ENCODE measurements at regions not wholly inside any gene's neighbourhood (a gene's known extent, or its start where the extent isn't known, plus 50 kb on each side); places are given as distances from the start of the nearest gene placed in this dataset.

DNA sequence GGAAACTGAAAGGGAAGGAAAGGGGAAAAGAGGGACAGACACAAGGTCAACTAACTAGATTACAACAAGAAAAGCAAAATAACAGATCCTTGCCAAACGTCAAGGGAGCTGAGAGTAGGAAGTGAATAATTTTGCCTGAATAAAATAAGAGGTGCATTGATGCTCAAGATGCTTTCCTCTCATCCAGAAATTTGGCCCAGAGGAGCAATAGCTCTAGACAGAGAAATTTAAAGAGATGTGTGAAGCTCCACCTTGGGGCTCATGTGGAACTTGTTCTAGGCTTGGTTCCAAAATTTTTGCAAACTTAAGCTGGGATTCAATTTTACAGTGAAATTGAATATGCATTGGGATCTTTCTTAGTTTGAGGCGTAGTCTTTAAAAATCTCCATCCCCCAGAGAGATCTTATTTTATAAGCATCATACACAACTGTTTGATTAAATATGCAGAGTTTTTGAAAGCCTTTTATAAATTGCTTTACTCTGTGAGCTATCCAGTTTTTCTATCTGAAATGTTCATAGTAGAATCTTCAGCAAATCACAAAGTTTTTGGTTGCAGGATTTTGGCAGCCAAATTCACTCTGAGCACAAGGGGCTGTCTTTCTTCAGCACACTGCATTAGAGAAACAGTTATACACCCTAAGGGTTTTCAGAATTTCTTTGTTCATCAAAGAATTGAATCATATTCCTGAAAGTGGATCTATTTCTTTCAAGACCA, 1159.5 kb downstream of the ADGRL3 start:
- no peaks in the 10 kb centered on the region for H3K36me3 Mint-ChIP-seq (ENCODE audit: insufficient read depth, unreplicated experiment)
- TF ChIP-seq, protein P1, sequence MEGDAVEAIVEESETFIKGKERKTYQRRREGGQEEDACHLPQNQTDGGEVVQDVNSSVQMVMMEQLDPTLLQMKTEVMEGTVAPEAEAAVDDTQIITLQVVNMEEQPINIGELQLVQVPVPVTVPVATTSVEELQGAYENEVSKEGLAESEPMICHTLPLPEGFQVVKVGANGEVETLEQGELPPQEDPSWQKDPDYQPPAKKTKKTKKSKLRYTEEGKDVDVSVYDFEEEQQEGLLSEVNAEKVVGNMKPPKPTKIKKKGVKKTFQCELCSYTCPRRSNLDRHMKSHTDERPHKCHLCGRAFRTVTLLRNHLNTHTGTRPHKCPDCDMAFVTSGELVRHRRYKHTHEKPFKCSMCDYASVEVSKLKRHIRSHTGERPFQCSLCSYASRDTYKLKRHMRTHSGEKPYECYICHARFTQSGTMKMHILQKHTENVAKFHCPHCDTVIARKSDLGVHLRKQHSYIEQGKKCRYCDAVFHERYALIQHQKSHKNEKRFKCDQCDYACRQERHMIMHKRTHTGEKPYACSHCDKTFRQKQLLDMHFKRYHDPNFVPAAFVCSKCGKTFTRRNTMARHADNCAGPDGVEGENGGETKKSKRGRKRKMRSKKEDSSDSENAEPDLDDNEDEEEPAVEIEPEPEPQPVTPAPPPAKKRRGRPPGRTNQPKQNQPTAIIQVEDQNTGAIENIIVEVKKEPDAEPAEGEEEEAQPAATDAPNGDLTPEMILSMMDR (IDR thresholded peaks at IDR 0.05; ENCODE audit: unreplicated experiment): no peak

DNA sequence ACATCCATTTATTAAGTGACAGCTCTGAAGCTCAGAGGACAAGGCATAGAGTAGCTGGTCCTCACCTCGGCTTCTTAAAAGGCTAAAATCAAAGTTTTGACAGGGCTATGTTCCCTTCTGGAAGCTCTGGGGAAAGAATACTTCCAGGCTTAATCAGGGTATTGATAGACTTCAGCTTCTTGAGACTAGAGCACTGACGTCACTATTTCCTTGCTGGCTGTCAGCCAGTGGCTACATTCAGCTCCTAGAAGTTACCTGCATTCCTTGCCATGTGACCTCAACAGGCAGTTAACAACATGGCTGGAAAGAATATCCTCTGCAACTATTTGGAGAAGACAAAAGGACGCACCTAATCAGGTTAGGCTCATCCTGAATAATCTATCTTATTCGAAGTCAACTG, 1144.8 kb downstream of the ADGRL3 start:
- TF ChIP-seq, protein P1 (IDR thresholded peaks at IDR 0.05; ENCODE audit: unreplicated experiment): no peak
- no peak overlapping the region for H3K4me3 Mint-ChIP-seq (ENCODE audit: unreplicated experiment)
- BruUV-seq (replicated peaks): no TSS peak
- intact Hi-C loops (cut with micrococcal nuclease): no loop called here
- peaks cover 19% of the 10 kb centered on the region for H3K9me3 Mint-ChIP-seq (ENCODE audit: unreplicated experiment)
- CTCF ChIA-PET: no interaction called here
- H3K27ac Mint-ChIP-seq (ENCODE audit: low read depth, unreplicated experiment): no peak overlapping the region
- POLR2A ChIA-PET: no interaction called here
- peak; percentile 5 for DNase-seq (ENCODE audit: unreplicated experiment)
- no peaks in the 10 kb centered on the region for H3K4me1 Mint-ChIP-seq (ENCODE audit: insufficient read depth, unreplicated experiment)
- no peaks in the 10 kb centered on the region for H3K27me3 Mint-ChIP-seq (ENCODE audit: insufficient read depth, unreplicated experiment)
- no peaks in the 10 kb centered on the region for H3K36me3 Mint-ChIP-seq (ENCODE audit: insufficient read depth, unreplicated experiment)

More for the DNA sequence above, 1159.5 kb downstream of the ADGRL3 start:
- no peaks in the 10 kb centered on the region for H3K4me1 Mint-ChIP-seq (ENCODE audit: insufficient read depth, unreplicated experiment)
- H3K27me3 Mint-ChIP-seq (ENCODE audit: insufficient read depth, unreplicated experiment): no peaks in the 10 kb centered on the region
- no peak overlapping the region for H3K4me3 Mint-ChIP-seq (ENCODE audit: unreplicated experiment)
- H3K9me3 Mint-ChIP-seq (ENCODE audit: unreplicated experiment): no peaks in the 10 kb centered on the region
- intact Hi-C loops (cut with micrococcal nuclease): no loop called here
- DNase-seq (ENCODE audit: unreplicated experiment): no peak
- ChIA-PET CTCF (interaction anchor here (0.9 kb wide), 1 partner anchor 9 kb away, joined by 3 read pairs; no protein-coding TSS in a partner anchor), POLR2A (interaction anchor here (0.6 kb wide), 1 partner anchor 323 kb away, joined by 3 read pairs; no protein-coding TSS in a partner anchor)
- no peak overlapping the region for H3K27ac Mint-ChIP-seq (ENCODE audit: low read depth, unreplicated experiment)
- BruUV-seq (replicated peaks): no TSS peak

DNA sequence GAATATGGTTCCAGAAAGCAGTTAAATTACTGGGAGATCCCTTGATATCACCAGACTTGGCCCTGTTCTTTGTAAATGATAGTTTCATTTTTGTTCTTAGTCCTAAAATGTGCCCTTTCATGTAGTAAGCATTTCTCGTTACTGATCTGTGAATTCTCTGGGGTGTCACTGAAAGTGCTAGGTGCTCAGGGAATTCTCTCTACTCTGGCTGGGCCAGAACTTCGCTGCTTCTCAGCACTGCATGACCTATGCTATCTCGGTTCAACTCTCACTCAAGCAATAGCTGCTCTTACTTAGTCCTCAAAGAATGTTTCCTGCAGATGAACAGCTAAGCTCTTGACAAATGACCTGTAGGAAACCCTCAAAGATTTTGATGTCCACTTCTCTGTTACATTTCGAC, 1144.3 kb downstream of the ADGRL3 start:
- no TSS peak for BruUV-seq (replicated peaks)
- TF ChIP-seq, protein P1 (IDR thresholded peaks at IDR 0.05; ENCODE audit: unreplicated experiment): no peak
- POLR2A ChIA-PET: no interaction called here
- Mint-ChIP-seq H3K27me3 (ENCODE audit: insufficient read depth, unreplicated experiment) (no peaks in the 10 kb centered on the region), H3K36me3 (ENCODE audit: insufficient read depth, unreplicated experiment) (no peaks in the 10 kb centered on the region), H3K4me1 (ENCODE audit: insufficient read depth, unreplicated experiment) (no peaks in the 10 kb centered on the region), H3K4me3 (ENCODE audit: unreplicated experiment) (no peak overlapping the region), H3K27ac (ENCODE audit: low read depth, unreplicated experiment) (no peak overlapping the region), H3K9me3 (ENCODE audit: unreplicated experiment) (peaks cover 19% of the 10 kb centered on the region)
- CTCF ChIA-PET: no interaction called here
- intact Hi-C loops (cut with micrococcal nuclease): no loop called here
- no peak for DNase-seq (ENCODE audit: unreplicated experiment)

DNA sequence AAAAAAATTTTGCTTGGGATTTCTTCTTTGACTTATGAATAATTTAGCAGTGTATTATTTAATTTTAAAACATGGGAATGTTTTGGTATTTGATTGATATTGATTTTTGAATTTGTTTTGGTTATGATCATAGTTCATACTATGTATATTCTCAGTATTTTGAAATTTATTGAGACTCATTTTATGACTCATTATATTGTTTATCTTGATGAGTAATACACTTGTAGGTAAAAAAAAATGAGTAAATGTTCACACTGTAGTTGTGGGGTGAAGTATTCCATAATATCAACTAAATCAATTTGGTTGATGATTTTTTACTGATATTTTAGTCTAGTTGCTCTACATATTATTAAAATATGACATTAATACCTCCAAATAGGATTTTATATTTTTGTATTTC, 1142.2 kb downstream of the ADGRL3 start:
- H3K4me1 Mint-ChIP-seq (ENCODE audit: insufficient read depth, unreplicated experiment): no peaks in the 10 kb centered on the region
- intact Hi-C loops (cut with micrococcal nuclease): no loop called here
- POLR2A ChIA-PET: no interaction called here
- no peak overlapping the region for H3K27ac Mint-ChIP-seq (ENCODE audit: low read depth, unreplicated experiment)
- H3K36me3 Mint-ChIP-seq (ENCODE audit: insufficient read depth, unreplicated experiment): no peaks in the 10 kb centered on the region
- peaks cover 32% of the 10 kb centered on the region for H3K9me3 Mint-ChIP-seq (ENCODE audit: unreplicated experiment)
- CTCF ChIA-PET: no interaction called here
- H3K27me3 Mint-ChIP-seq (ENCODE audit: insufficient read depth, unreplicated experiment): no peaks in the 10 kb centered on the region
- no TSS peak for BruUV-seq (replicated peaks)
- TF ChIP-seq, protein P1 (IDR thresholded peaks at IDR 0.05; ENCODE audit: unreplicated experiment): no peak
- peak; percentile 27 for DNase-seq (ENCODE audit: unreplicated experiment)
- H3K4me3 Mint-ChIP-seq (ENCODE audit: unreplicated experiment): no peak overlapping the region

All from MCF 10A (cell line).